ENCODE measurements at regions not wholly inside any gene's neighbourhood (a gene's known extent, or its start where the extent isn't known, plus 50 kb on each side); places are given as distances from the start of the nearest gene placed in this dataset.

GRCh38 chr3:101988596-101988995 lies 139.3 kb downstream of the NFKBIZ start:
- DNase-seq (ENCODE audit: low spot score in 2 of 2): no peak
- peak overlapping the region; percentile 70 for H3K27ac Mint-ChIP-seq (ENCODE audit: low read depth)
- H3K36me3 Mint-ChIP-seq (ENCODE audit: insufficient read depth): no peaks in the 10 kb centered on the region
- no peak overlapping the region for H3K4me3 Mint-ChIP-seq
- H3K9me3 Mint-ChIP-seq: no peaks in the 10 kb centered on the region
- H3K4me1 Mint-ChIP-seq: peaks cover 8% of the 10 kb centered on the region
- ATAC-seq (replicated peaks; ENCODE audit: extremely low read depth, poor library complexity, severe bottlenecking): no peak
- no peaks in the 10 kb centered on the region for H3K27me3 Mint-ChIP-seq

DNA sequence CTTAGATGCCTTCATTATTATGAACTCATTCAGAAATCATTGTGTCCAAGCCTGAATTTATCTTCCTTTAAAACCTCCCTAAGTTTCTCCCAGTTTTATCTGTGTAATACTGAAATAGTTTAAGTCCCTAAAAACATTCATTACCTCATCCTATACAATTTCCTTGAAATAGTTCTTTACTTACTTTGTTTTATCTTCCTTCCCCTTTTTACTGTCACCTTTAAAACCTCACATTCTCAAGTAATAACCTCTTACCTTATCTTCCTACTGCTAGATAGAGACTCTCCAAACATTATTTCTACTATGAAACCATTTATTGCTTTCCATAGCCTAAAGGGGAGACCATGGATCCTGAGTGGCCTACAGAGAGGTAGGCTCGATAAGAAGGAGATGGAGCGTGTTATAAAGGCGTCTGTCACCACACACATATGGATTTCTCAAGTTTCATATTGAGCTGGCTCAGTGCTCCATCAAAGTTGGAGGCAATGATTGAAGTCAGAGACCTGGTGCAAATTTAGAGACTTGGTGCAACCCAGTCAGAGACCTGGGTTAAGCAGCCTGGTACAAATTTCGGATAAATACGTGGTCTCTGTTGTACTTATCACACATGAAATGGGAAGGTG lies 140.4 kb downstream of the NFKBIZ start:
- DNase-seq (ENCODE audit: low spot score in 2 of 2) (no peak), ATAC-seq (replicated peaks; ENCODE audit: extremely low read depth, poor library complexity, severe bottlenecking) (no peak)
- Mint-ChIP-seq H3K36me3 (ENCODE audit: insufficient read depth) (no peaks in the 10 kb centered on the region), H3K4me3 (no peak overlapping the region), H3K4me1 (peaks cover 8% of the 10 kb centered on the region), H3K9me3 (no peaks in the 10 kb centered on the region), H3K27ac (ENCODE audit: low read depth) (peak overlapping the region; percentile 1), H3K27me3 (no peaks in the 10 kb centered on the region)

DNA sequence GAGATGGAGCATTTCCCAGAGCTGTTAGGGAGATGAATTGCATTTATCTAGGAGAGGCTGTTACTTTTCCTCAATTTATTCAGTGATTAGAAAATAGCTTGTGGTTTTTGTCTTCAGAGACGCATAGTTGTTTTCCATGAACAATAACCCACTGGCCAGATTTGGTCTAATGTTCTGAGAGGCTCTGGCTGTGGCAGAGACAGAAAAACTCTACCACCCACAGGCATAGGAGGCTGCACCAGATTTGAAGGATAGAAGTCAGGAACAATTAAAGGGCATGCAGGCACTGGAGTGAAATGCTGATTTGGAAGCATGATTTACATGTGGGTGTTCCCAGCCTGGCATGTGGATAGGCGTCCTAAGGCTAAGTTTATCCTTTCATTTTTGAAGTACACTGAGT lies 143.5 kb downstream of the NFKBIZ start:
- H3K4me3 Mint-ChIP-seq: no peak overlapping the region
- H3K9me3 Mint-ChIP-seq: no peaks in the 10 kb centered on the region
- DNase-seq (ENCODE audit: low spot score in 2 of 2) (no peak), ATAC-seq (replicated peaks; ENCODE audit: extremely low read depth, poor library complexity, severe bottlenecking) (no peak)
- no peaks in the 10 kb centered on the region for H3K36me3 Mint-ChIP-seq (ENCODE audit: insufficient read depth)
- peaks cover 8% of the 10 kb centered on the region for H3K4me1 Mint-ChIP-seq
- H3K27ac Mint-ChIP-seq (ENCODE audit: low read depth): no peak overlapping the region
- no peaks in the 10 kb centered on the region for H3K27me3 Mint-ChIP-seq

GRCh38 chr3:101994386-101994785 lies 145.1 kb downstream of the NFKBIZ start:
- ATAC-seq (replicated peaks; ENCODE audit: extremely low read depth, poor library complexity, severe bottlenecking) (no peak), DNase-seq (ENCODE audit: low spot score in 2 of 2) (no peak)
- Mint-ChIP-seq H3K4me1 (no peaks in the 10 kb centered on the region), H3K27ac (ENCODE audit: low read depth) (no peak overlapping the region), H3K27me3 (no peaks in the 10 kb centered on the region), H3K36me3 (ENCODE audit: insufficient read depth) (no peaks in the 10 kb centered on the region), H3K4me3 (no peak overlapping the region), H3K9me3 (no peaks in the 10 kb centered on the region)

- ATAC-seq (replicated peaks; ENCODE audit: extremely low read depth, poor library complexity, severe bottlenecking): no peak
- H3K27ac Mint-ChIP-seq (ENCODE audit: low read depth): no peak overlapping the region
- H3K27me3 Mint-ChIP-seq: no peaks in the 10 kb centered on the region
- H3K9me3 Mint-ChIP-seq: no peaks in the 10 kb centered on the region
- no peaks in the 10 kb centered on the region for H3K36me3 Mint-ChIP-seq (ENCODE audit: insufficient read depth)
- H3K4me1 Mint-ChIP-seq: no peaks in the 10 kb centered on the region
- no peak for DNase-seq (ENCODE audit: low spot score in 2 of 2)
- H3K4me3 Mint-ChIP-seq: no peak overlapping the region
These were observed 146.2 kb downstream of the NFKBIZ start for GRCh38 chr3:101995371-101996046.

DNA sequence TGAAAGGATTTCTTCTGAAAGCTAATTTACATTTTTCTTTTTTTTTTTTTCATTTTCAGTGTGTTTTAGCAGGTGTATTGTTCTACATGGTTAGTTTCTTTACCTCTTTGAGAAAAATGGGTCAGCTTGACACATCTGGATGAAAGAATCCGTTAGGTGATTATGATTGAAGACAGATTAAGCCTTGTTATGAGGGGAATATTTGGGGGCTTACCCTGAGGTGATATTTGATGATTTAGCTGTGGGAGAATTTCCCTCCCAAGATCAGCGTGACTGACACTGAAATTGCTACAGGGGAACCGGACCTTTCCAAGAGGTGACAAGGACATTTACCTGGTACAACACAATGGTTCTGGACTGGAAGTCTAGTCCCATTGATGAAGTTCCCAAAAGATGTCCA lies 147.5 kb downstream of the NFKBIZ start:
- Mint-ChIP-seq H3K27ac (ENCODE audit: low read depth) (no peak overlapping the region), H3K4me1 (no peaks in the 10 kb centered on the region), H3K9me3 (no peaks in the 10 kb centered on the region), H3K36me3 (ENCODE audit: insufficient read depth) (no peaks in the 10 kb centered on the region), H3K4me3 (no peak overlapping the region), H3K27me3 (no peaks in the 10 kb centered on the region)
- ATAC-seq (replicated peaks; ENCODE audit: extremely low read depth, poor library complexity, severe bottlenecking) (no peak), DNase-seq (ENCODE audit: low spot score in 2 of 2) (no peak)

GRCh38 chr3:101998256-101998926 lies 149.1 kb downstream of the NFKBIZ start:
- Mint-ChIP-seq H3K4me3 (no peak overlapping the region), H3K9me3 (no peaks in the 10 kb centered on the region), H3K36me3 (ENCODE audit: insufficient read depth) (no peaks in the 10 kb centered on the region), H3K4me1 (no peaks in the 10 kb centered on the region), H3K27ac (ENCODE audit: low read depth) (no peak overlapping the region), H3K27me3 (no peaks in the 10 kb centered on the region)
- no peak for DNase-seq (ENCODE audit: low spot score in 2 of 2)
- ATAC-seq (replicated peaks; ENCODE audit: extremely low read depth, poor library complexity, severe bottlenecking): no peak

DNA sequence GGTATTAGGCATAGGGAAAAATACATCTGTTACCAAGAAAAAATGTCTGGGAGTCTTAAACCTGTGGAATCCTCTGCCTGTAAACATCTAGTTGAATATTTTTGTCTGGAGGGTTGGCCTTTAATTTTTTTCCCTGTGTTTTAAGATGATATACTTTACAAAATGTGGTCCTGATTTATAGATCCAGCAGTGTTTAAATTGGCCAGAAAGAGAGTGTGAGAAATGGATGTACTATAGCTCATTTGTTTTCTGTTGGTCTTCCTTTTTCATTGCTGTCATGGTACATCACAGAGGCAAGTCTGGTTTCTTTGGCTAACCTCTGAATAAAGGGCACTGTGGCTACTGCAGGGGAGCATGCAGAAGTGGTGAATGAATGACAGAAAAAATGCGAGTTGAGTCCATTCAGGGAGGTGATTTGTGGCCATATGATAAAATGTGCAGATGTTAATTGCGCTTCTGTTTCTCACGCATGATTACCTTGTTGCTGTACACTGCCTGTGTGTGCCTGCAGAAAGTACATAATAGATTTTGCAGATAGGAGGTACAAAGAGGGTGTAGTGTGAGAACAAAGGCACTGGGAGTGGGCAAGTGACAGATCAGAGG lies 150.0 kb downstream of the NFKBIZ start:
- DNase-seq (ENCODE audit: low spot score in 2 of 2) (no peak), ATAC-seq (replicated peaks; ENCODE audit: extremely low read depth, poor library complexity, severe bottlenecking) (no peak)
- Mint-ChIP-seq H3K36me3 (ENCODE audit: insufficient read depth) (no peaks in the 10 kb centered on the region), H3K4me1 (no peaks in the 10 kb centered on the region), H3K9me3 (no peaks in the 10 kb centered on the region), H3K27me3 (no peaks in the 10 kb centered on the region), H3K4me3 (no peak overlapping the region), H3K27ac (ENCODE audit: low read depth) (no peak overlapping the region)

DNA sequence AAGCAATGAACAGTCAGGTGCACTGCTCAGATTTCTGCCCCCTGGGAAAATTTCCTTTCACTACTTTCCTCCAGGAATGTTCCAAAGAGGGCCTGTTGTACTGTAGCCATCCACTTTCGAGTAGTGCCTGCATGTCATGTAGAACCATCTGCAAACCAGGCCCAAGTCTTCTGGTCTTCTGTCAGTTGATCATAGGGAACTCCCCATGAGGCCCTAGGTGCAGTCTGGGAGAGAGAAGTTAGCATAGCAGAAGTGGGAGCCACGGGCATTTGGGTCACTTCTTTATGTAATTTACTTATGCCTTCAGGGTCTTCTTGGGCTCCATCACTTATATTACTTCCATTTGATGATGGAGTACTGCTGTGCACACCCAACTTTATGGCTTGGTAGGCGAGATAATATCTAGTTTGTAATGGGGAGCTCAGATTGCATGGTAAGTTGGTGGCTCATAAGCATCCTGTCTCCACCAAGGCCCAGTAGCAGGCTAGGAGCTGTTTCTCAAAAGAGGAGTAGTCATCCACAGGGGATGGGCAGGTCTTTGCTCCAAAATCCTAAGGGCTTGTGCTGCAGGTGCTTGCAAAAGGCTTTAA lies 151.4 kb downstream of the NFKBIZ start:
- DNase-seq (ENCODE audit: low spot score in 2 of 2) (no peak), ATAC-seq (replicated peaks; ENCODE audit: extremely low read depth, poor library complexity, severe bottlenecking) (no peak)
- no peaks in the 10 kb centered on the region for H3K4me1 Mint-ChIP-seq
- H3K4me3 Mint-ChIP-seq: no peak overlapping the region
- H3K36me3 Mint-ChIP-seq (ENCODE audit: insufficient read depth): no peaks in the 10 kb centered on the region
- H3K27me3 Mint-ChIP-seq: no peaks in the 10 kb centered on the region
- H3K27ac Mint-ChIP-seq (ENCODE audit: low read depth): no peak overlapping the region
- no peaks in the 10 kb centered on the region for H3K9me3 Mint-ChIP-seq

GRCh38 chr3:102002056-102002455 lies 152.7 kb downstream of the NFKBIZ start:
- H3K27me3 Mint-ChIP-seq: no peaks in the 10 kb centered on the region
- ATAC-seq (replicated peaks; ENCODE audit: extremely low read depth, poor library complexity, severe bottlenecking): no peak
- H3K27ac Mint-ChIP-seq (ENCODE audit: low read depth): no peak overlapping the region

GRCh38 chr3:102004561-102004960 lies 155.2 kb downstream of the NFKBIZ start:
- no peak overlapping the region for H3K27ac Mint-ChIP-seq (ENCODE audit: low read depth)
- H3K4me3 Mint-ChIP-seq: no peak overlapping the region
- H3K9me3 Mint-ChIP-seq: no peaks in the 10 kb centered on the region
- no peaks in the 10 kb centered on the region for H3K27me3 Mint-ChIP-seq
- no peaks in the 10 kb centered on the region for H3K4me1 Mint-ChIP-seq
- no peaks in the 10 kb centered on the region for H3K36me3 Mint-ChIP-seq (ENCODE audit: insufficient read depth)
- ATAC-seq (replicated peaks; ENCODE audit: extremely low read depth, poor library complexity, severe bottlenecking): no peak
- no peak for DNase-seq (ENCODE audit: low spot score in 2 of 2)

More at GRCh38 chr3:102002056-102002455, 152.7 kb downstream of the NFKBIZ start:
- no peaks in the 10 kb centered on the region for H3K36me3 Mint-ChIP-seq (ENCODE audit: insufficient read depth)
- DNase-seq (ENCODE audit: low spot score in 2 of 2): no peak
- no peak overlapping the region for H3K4me3 Mint-ChIP-seq
- H3K9me3 Mint-ChIP-seq: no peaks in the 10 kb centered on the region
- no peaks in the 10 kb centered on the region for H3K4me1 Mint-ChIP-seq

- Mint-ChIP-seq H3K27ac (ENCODE audit: low read depth) (no peak overlapping the region), H3K27me3 (no peaks in the 10 kb centered on the region), H3K9me3 (no peaks in the 10 kb centered on the region), H3K4me1 (no peaks in the 10 kb centered on the region), H3K36me3 (ENCODE audit: insufficient read depth) (no peaks in the 10 kb centered on the region), H3K4me3 (no peak overlapping the region)
- DNase-seq (ENCODE audit: low spot score in 2 of 2) (no peak), ATAC-seq (replicated peaks; ENCODE audit: extremely low read depth, poor library complexity, severe bottlenecking) (no peak)
These were observed 156.2 kb downstream of the NFKBIZ start for GRCh38 chr3:102005551-102005950.
